ENCODE measurements at regions not wholly inside any gene's neighbourhood (a gene's known extent, or its start where the extent isn't known, plus 50 kb on each side); places are given as distances from the start of the nearest gene placed in this dataset.

GRCh38 chr3:43948013-43948412 lies 257.3 kb downstream of the ABHD5 start:
- Histone ChIP-seq H3K9me3 (no peaks in the 10 kb centered on the region), H3K4me1 (ENCODE audit: control insufficient read depth in 1 of 2, insufficient read depth in 2 of 2, low read depth in 1 of 2, low read length in 1 of 2) (peaks cover 0 to 11% of the 10 kb centered on the region in 2 experiments; a peak in 1 of 4 replicates), H3K27ac (ENCODE audit: low read depth in 2 of 2, low read length in 1 of 2) (no peak overlapping the region), H4K20me1 (ENCODE audit: insufficient read depth) (no peaks in the 10 kb centered on the region), H3K79me2 (ENCODE audit: insufficient read depth) (no peaks in the 10 kb centered on the region), H3K9ac (no peak overlapping the region), H3K36me3 (replicated peaks in 1 of 2; ENCODE audit: control insufficient read depth in 1 of 2, insufficient read depth in 2 of 2, low read length in 1 of 2) (no peaks in the 10 kb centered on the region), H2AFZ (ENCODE audit: low read depth) (no peak overlapping the region), H3F3A (replicated peaks; ENCODE audit: insufficient read depth) (no peaks in the 10 kb centered on the region), H3K27me3 (ENCODE audit: insufficient read depth) (no peaks in the 10 kb centered on the region; the same call in 1 of the 2 replicates), H3K9me2 (no peaks in the 10 kb centered on the region), H3K4me2 (no peak overlapping the region), H3K4me3 (ENCODE audit: low read depth in 2 of 2, low read length in 1 of 2) (no peak overlapping the region)
- DNase-seq, result no peak
- ChIA-PET POLR2A (no interaction called here), CTCF (no interaction called here)
- WGBS (ENCODE audit: low lambda C conversion rate), result 69% methylated on average over 3 of the region's 5 CpGs
- TF ChIP-seq USF1 (IDR thresholded peaks at IDR 0.05; ENCODE audit: borderline replicate concordance, low read depth), result no peak
- TF ChIP-seq, protein P1, sequence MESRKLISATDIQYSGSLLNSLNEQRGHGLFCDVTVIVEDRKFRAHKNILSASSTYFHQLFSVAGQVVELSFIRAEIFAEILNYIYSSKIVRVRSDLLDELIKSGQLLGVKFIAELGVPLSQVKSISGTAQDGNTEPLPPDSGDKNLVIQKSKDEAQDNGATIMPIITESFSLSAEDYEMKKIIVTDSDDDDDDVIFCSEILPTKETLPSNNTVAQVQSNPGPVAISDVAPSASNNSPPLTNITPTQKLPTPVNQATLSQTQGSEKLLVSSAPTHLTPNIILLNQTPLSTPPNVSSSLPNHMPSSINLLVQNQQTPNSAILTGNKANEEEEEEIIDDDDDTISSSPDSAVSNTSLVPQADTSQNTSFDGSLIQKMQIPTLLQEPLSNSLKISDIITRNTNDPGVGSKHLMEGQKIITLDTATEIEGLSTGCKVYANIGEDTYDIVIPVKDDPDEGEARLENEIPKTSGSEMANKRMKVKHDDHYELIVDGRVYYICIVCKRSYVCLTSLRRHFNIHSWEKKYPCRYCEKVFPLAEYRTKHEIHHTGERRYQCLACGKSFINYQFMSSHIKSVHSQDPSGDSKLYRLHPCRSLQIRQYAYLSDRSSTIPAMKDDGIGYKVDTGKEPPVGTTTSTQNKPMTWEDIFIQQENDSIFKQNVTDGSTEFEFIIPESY (IDR thresholded peaks at IDR 0.05; ENCODE audit: borderline replicate concordance, low read depth), result no peak
- TF ChIP-seq MXI1 (IDR thresholded peaks at IDR 0.05; ENCODE audit: low read depth, low read length), result no peak
- TF ChIP-seq EZH2phosphoT487 (IDR thresholded peaks at IDR 0.05; ENCODE audit: borderline replicate concordance, low read depth), result no peak
- TF ChIP-seq CTCF (IDR thresholded peaks at IDR 0.05), result no peak
- TF ChIP-seq TAF1 (IDR thresholded peaks at IDR 0.05; ENCODE audit: borderline replicate concordance, low read depth, low read length), result no peak
- no peak for TF ChIP-seq SIN3A (IDR thresholded peaks at IDR 0.05; ENCODE audit: borderline replicate concordance, low read depth, low read length)
- TF ChIP-seq, protein P2, sequence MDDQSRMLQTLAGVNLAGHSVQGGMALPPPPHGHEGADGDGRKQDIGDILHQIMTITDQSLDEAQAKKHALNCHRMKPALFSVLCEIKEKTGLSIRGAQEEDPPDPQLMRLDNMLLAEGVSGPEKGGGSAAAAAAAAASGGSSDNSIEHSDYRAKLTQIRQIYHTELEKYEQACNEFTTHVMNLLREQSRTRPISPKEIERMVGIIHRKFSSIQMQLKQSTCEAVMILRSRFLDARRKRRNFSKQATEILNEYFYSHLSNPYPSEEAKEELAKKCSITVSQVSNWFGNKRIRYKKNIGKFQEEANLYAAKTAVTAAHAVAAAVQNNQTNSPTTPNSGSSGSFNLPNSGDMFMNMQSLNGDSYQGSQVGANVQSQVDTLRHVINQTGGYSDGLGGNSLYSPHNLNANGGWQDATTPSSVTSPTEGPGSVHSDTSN (IDR thresholded peaks at IDR 0.05), result no peak
- TF ChIP-seq JUND (IDR thresholded peaks at IDR 0.05), result no peak
- TF ChIP-seq CHD2 (IDR thresholded peaks at IDR 0.05; ENCODE audit: low read length, partially characterized antibody), result no peak
- TF ChIP-seq IRF3 (IDR thresholded peaks at IDR 0.05; ENCODE audit: low read depth, low read length), result no peak
- TF ChIP-seq RFX5 (IDR thresholded peaks at IDR 0.05; ENCODE audit: low read length), result no peak
- TF ChIP-seq, protein P3, sequence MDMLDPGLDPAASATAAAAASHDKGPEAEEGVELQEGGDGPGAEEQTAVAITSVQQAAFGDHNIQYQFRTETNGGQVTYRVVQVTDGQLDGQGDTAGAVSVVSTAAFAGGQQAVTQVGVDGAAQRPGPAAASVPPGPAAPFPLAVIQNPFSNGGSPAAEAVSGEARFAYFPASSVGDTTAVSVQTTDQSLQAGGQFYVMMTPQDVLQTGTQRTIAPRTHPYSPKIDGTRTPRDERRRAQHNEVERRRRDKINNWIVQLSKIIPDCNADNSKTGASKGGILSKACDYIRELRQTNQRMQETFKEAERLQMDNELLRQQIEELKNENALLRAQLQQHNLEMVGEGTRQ (IDR thresholded peaks at IDR 0.05; ENCODE audit: borderline replicate concordance, low read depth, low read length), result no peak
- TF ChIP-seq ELF1 (IDR thresholded peaks at IDR 0.05), result no peak
- TF ChIP-seq SMC3 (IDR thresholded peaks at IDR 0.05; ENCODE audit: low read depth, low read length), result no peak
- TF ChIP-seq FOXM1 (IDR thresholded peaks at IDR 0.05; ENCODE audit: low read depth), result no peak
- no peak for TF ChIP-seq TCF12 (IDR thresholded peaks at IDR 0.05)
